C4-2B (cell line): ENCODE measurements at regions not wholly inside any gene's neighbourhood (a gene's known extent, or its start where the extent isn't known, plus 50 kb on each side); places are given as distances from the start of the nearest gene placed in this dataset.

ENCODE experiments used
- CTCF ChIP-seq: fragments of 450-650 bp; conservative IDR thresholded peaks from 2 replicates; pipeline ENCODE4 v1.5.1; 2017; ENCODE audit warnings: mild to moderate bottlenecking
- ZFX ChIP-seq: fragments of 450-650 bp; IDR thresholded peaks from 2 replicates; pipeline ENCODE4 v1.6.1; 2017

- no peak for TF ChIP-seq CTCF
- TF ChIP-seq ZFX, result no peak
Measured at GRCh38 chr9:11546231-11546630, 933.4 kb upstream of the PTPRD start.
